Muscle of leg (tissue), 3 donors: ENCODE measurements at regions not wholly inside any gene's neighbourhood (a gene's known extent, or its start where the extent isn't known, plus 50 kb on each side); places are given as distances from the start of the nearest gene placed in this dataset.
A peak's percentile ranks its signal among the peaks of the same experiment; 100 is the strongest.

Experiments used
- DNase-seq: peaks from one replicate; pipeline ENCODE4 v3.0.0; 2013
- H3K27ac ChIP-seq: one replicate; pipeline ENCODE4 v1.5.1; 2013; ENCODE audit warnings: mild to moderate bottlenecking, low read length, control low read depth
- H3K27me3 ChIP-seq: one replicate; pipeline ENCODE4 v1.6.1; 2013; ENCODE audit warnings: low read length; ENCODE audit not compliant: control insufficient read depth, insufficient read depth
- H3K36me3 ChIP-seq: one replicate; pipeline ENCODE4 v1.6.1; 2013; ENCODE audit warnings: low read length; ENCODE audit not compliant: control insufficient read depth, insufficient read depth
- H3K4me1 ChIP-seq: one replicate; pipeline ENCODE4 v1.6.1; 2013; ENCODE audit warnings: low read length; ENCODE audit not compliant: control insufficient read depth, insufficient read depth
- H3K4me3 ChIP-seq: one replicate; pipeline ENCODE4 v1.5.1; 2013; ENCODE audit warnings: low read length, control low read depth
- H3K9me3 ChIP-seq: replicated peaks from 2 replicates; pipeline ENCODE4 v1.6.1; 2013; ENCODE audit warnings: low read depth, low read length; ENCODE audit not compliant: control insufficient read depth
- WGBS: methylation state at CpG from one replicate; pipeline ENCODE4 v1.1.5; 2013; ENCODE audit warnings: missing lambda C conversion rate; ENCODE audit not compliant: insufficient coverage; 5-methylcytosine and 5-hydroxymethylcytosine counted together

GRCh38 chr5:162719720-162720119 is 652.1 kb downstream of the GABRG2 start:
- Histone ChIP-seq H3K27ac (no peak overlapping the region), H3K36me3 (no peaks in the 10 kb centered on the region), H3K9me3 (peaks cover 25% of the 10 kb centered on the region), H3K4me3 (no peak overlapping the region), H3K4me1 (no peaks in the 10 kb centered on the region), H3K27me3 (no peaks in the 10 kb centered on the region)
- DNase-seq = no peak

DNA sequence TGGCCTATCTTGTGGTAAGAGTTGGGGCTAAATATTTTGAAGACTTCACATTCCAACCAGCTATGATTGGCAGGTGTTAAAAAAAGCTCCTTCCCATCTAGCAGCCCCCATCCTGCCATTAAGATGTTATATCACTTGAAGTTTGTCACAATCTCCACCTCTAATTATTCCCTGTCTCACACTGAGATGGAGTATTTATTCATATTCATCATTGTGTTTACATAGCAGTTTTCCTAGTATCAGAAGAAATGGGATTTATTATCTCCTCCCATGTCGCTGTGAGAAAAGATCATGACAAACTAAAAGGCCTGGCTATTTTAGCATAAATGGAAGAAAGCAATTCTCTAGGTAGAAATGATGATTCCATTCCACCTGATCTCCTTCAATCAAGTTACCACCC is 653.6 kb downstream of the GABRG2 start:
- peaks cover 20% of the 10 kb centered on the region for H3K9me3 ChIP-seq
- H3K36me3 ChIP-seq = no peaks in the 10 kb centered on the region
- no peak overlapping the region for H3K27ac ChIP-seq
- no peak for DNase-seq
- H3K4me1 ChIP-seq = no peaks in the 10 kb centered on the region
- no peak overlapping the region for H3K4me3 ChIP-seq
- no peaks in the 10 kb centered on the region for H3K27me3 ChIP-seq
- WGBS = no CpG with 5 or more reads among the region's 1 CpG

GRCh38 chr5:162752612-162753011 is 684.8 kb upstream of the CCNG1 start:
- no peaks in the 10 kb centered on the region for H3K27me3 ChIP-seq
- no peaks in the 10 kb centered on the region for H3K36me3 ChIP-seq
- no CpG with 5 or more reads among the region's 3 CpGs for WGBS
- H3K4me1 ChIP-seq = no peaks in the 10 kb centered on the region
- H3K4me3 ChIP-seq = no peak overlapping the region
- no peak for DNase-seq
- H3K27ac ChIP-seq = no peak overlapping the region
- H3K9me3 ChIP-seq = no peaks in the 10 kb centered on the region

DNA sequence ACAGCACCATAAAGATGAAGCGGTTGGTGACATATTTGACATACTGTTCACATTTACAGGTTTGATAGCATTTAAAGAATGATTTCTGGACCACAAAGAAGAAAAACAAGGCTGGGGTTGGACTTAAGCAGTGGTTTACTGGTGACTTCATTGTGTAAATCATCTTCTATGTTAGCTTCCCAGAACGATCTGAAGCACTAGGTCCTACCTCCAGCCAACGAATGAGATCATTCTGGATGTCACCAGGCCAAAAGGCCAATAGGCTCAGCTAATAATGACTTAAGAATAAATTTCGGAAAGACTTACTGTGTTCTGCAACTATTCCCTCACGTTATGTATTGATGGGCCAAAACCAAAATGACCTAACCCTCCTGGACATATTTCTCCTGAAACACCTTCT is 675.3 kb upstream of the CCNG1 start:
- no peaks in the 10 kb centered on the region for H3K27me3 ChIP-seq
- H3K27ac ChIP-seq = no peak overlapping the region
- no peaks in the 10 kb centered on the region for H3K4me1 ChIP-seq
- peak; percentile 22 for DNase-seq
- no peak overlapping the region for H3K4me3 ChIP-seq
- H3K36me3 ChIP-seq = no peaks in the 10 kb centered on the region
- WGBS = 62% methylated on average over 3 of the region's 5 CpGs
- H3K9me3 ChIP-seq = no peaks in the 10 kb centered on the region

DNA sequence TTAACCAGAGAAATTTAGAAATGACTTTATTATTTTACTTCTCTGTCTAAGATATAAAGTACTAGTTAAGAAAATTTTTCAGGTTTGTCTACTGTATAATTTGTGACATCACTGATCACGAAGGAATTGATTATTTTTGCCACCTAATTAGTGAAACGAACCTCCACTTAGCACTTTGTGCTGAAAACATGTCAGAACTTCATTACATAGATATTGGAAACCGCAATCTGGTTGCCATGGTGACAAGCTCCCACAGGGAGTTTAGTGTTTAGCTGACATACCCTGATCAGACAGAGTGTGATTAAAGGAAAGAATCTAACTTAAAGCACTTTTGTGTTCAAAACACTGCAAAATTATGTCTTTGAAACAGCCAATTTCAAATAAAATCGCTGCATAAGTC is 668.4 kb upstream of the CCNG1 start:
- H3K9me3 ChIP-seq = no peaks in the 10 kb centered on the region
- no peak for DNase-seq
- no CpG with 5 or more reads among the region's 4 CpGs for WGBS
- H3K4me1 ChIP-seq = no peaks in the 10 kb centered on the region
- no peaks in the 10 kb centered on the region for H3K36me3 ChIP-seq
- H3K4me3 ChIP-seq = no peak overlapping the region
- no peaks in the 10 kb centered on the region for H3K27me3 ChIP-seq
- no peak overlapping the region for H3K27ac ChIP-seq

GRCh38 chr5:162785673-162786072 is 651.7 kb upstream of the CCNG1 start:
- DNase-seq = no peak
- Histone ChIP-seq H3K27ac (no peak overlapping the region), H3K4me3 (no peak overlapping the region), H3K9me3 (peaks cover 3% of the 10 kb centered on the region), H3K27me3 (no peaks in the 10 kb centered on the region), H3K36me3 (no peaks in the 10 kb centered on the region), H3K4me1 (no peaks in the 10 kb centered on the region)
- WGBS = no CpG with 5 or more reads among the region's 1 CpG

- Histone ChIP-seq H3K4me1 (no peaks in the 10 kb centered on the region), H3K27me3 (no peaks in the 10 kb centered on the region), H3K36me3 (no peaks in the 10 kb centered on the region), H3K9me3 (peaks cover 3% of the 10 kb centered on the region), H3K27ac (no peak overlapping the region), H3K4me3 (no peak overlapping the region)
- DNase-seq = no peak
- WGBS = no CpG with 5 or more reads among the region's 1 CpG
Measured at GRCh38 chr5:162786234-162786633, 651.2 kb upstream of the CCNG1 start.

DNA sequence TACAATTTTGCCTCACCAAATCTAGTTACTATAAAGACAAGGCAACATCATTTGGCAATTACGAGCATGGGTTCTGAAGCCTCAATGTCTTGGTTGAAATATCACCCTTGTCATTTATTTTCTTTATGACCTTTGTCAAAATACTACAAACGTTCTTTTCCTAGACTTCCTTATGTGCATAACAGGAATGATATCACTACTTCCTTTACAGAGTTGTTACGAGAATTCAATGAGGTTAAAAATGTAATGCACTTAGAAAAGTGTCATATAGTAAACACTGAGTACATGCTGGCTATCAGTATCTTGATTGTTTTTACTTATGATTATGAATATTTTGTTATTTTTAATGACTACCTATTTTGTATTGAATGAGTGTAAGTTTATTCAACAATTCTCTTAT is 640.9 kb upstream of the CCNG1 start:
- Histone ChIP-seq H3K9me3 (no peaks in the 10 kb centered on the region), H3K27me3 (no peaks in the 10 kb centered on the region), H3K36me3 (no peaks in the 10 kb centered on the region), H3K4me3 (no peak overlapping the region), H3K27ac (no peak overlapping the region), H3K4me1 (no peaks in the 10 kb centered on the region)
- 60% methylated on average over 1 of the region's 3 CpGs for WGBS
- no peak for DNase-seq

- Histone ChIP-seq H3K4me1 (no peaks in the 10 kb centered on the region), H3K27ac (no peak overlapping the region), H3K36me3 (no peaks in the 10 kb centered on the region), H3K4me3 (no peak overlapping the region), H3K9me3 (no peaks in the 10 kb centered on the region), H3K27me3 (no peaks in the 10 kb centered on the region)
- DNase-seq = peak; percentile 74
- no CpG with 5 or more reads among the region's 1 CpG for WGBS
Measured at GRCh38 chr5:162800301-162800700, 637.1 kb upstream of the CCNG1 start.

GRCh38 chr5:162801235-162801634 is 636.2 kb upstream of the CCNG1 start:
- Histone ChIP-seq H3K36me3 (no peaks in the 10 kb centered on the region), H3K27ac (no peak overlapping the region), H3K4me1 (no peaks in the 10 kb centered on the region), H3K4me3 (no peak overlapping the region), H3K9me3 (no peaks in the 10 kb centered on the region), H3K27me3 (no peaks in the 10 kb centered on the region)
- peak; percentile 50 for DNase-seq
- no CpG with 5 or more reads among the region's 1 CpG for WGBS

GRCh38 chr5:162806195-162806594 is 631.2 kb upstream of the CCNG1 start:
- Histone ChIP-seq H3K27ac (no peak overlapping the region), H3K4me3 (no peak overlapping the region), H3K36me3 (no peaks in the 10 kb centered on the region), H3K27me3 (no peaks in the 10 kb centered on the region), H3K9me3 (no peaks in the 10 kb centered on the region), H3K4me1 (no peaks in the 10 kb centered on the region)
- no peak for DNase-seq
- WGBS = 43% methylated on average over 1 of the region's 2 CpGs
